DOHH2 (cell line): ENCODE measurements at regions not wholly inside any gene's neighbourhood (a gene's known extent, or its start where the extent isn't known, plus 50 kb on each side); places are given as distances from the start of the nearest gene placed in this dataset.

Experiments used
- H3F3A ChIP-seq: fragments of 200-600 bp; sonication (generic), shearing (Covaris generic); 2 replicates; pipeline ENCODE4 v1.6.0; 2016; ENCODE audit warnings: antibody characterized with exemption, mild to moderate bottlenecking; ENCODE audit not compliant: control insufficient read depth, insufficient read depth
- H3K27ac ChIP-seq: fragments of 200-600 bp; sonication (generic); 2 replicates; pipeline ENCODE4 v1.5.1; 2014; ENCODE audit warnings: low read depth, mild to moderate bottlenecking, low read length, moderate library complexity
- H3K27me3 ChIP-seq: fragments of 200-600 bp; sonication (generic); 2 replicates; pipeline ENCODE4 v1.6.1; 2014; ENCODE audit warnings: mild to moderate bottlenecking, low read length, mixed read lengths; ENCODE audit not compliant: control insufficient read depth
- H3K36me3 ChIP-seq: fragments of 200-600 bp; sonication (generic); 2 replicates; pipeline ENCODE4 v1.6.1; 2014; ENCODE audit warnings: mild to moderate bottlenecking, low read length, moderate library complexity, mixed read lengths; ENCODE audit not compliant: control insufficient read depth
- H3K4me1 ChIP-seq: fragments of 200-600 bp; sonication (generic); 2 replicates; pipeline ENCODE4 v1.6.1; 2014; ENCODE audit warnings: mild to moderate bottlenecking, low read length, mixed read lengths; ENCODE audit not compliant: control insufficient read depth
- H3K4me2 ChIP-seq: fragments of 200-600 bp; sonication (generic); 2 replicates; pipeline ENCODE4 v1.6.0; 2014; ENCODE audit warnings: mild to moderate bottlenecking, low read length, moderate library complexity
- H3K4me3 ChIP-seq: fragments of 200-600 bp; sonication (generic); 2 replicates; pipeline ENCODE4 v1.5.1; 2014; ENCODE audit warnings: mild to moderate bottlenecking, low read length, mixed read lengths
- H3K79me2 ChIP-seq: fragments of 200-600 bp; sonication (generic); 2 replicates; pipeline ENCODE4 v1.6.1; 2014; ENCODE audit warnings: mild to moderate bottlenecking, low read length, mixed read lengths; ENCODE audit not compliant: control insufficient read depth
- H3K9me2 ChIP-seq: fragments of 200-600 bp; sonication (generic); replicated peaks from 2 replicates; pipeline ENCODE4 v1.6.1; 2014; ENCODE audit warnings: mild to moderate bottlenecking, low read length, mixed read lengths; ENCODE audit not compliant: control insufficient read depth
- H3K9me3 ChIP-seq: fragments of 200-600 bp; sonication (generic); 2 replicates; pipeline ENCODE4 v1.6.1; 2014; ENCODE audit warnings: antibody characterized with exemption, low read length, mixed read lengths; ENCODE audit not compliant: control insufficient read depth, insufficient read depth
- H4K20me1 ChIP-seq: fragments of 200-600 bp; sonication (generic); 2 replicates; pipeline ENCODE4 v1.6.0; 2014; ENCODE audit warnings: low read depth, mild to moderate bottlenecking, antibody characterized with exemption, low read length, moderate library complexity; ENCODE audit not compliant: control insufficient read depth, insufficient read depth
- CTCF ChIP-seq: fragments of 200-600 bp; sonication (generic); IDR thresholded peaks from one replicate; pipeline ENCODE4 v1.5.1; 2014; ENCODE audit warnings: antibody characterized with exemption, mild to moderate bottlenecking, low read depth, low read length; ENCODE audit not compliant: poor library complexity, severe bottlenecking
- EZH2phosphoT487 ChIP-seq: fragments of 200-600 bp; sonication (generic); IDR thresholded peaks from 2 replicates; pipeline ENCODE4 v1.6.1; 2017; ENCODE audit warnings: borderline replicate concordance, mild to moderate bottlenecking, antibody characterized with exemption, low read length, moderate library complexity, mixed read lengths

GRCh38 chr3:66803721-66804695 lies 194.1 kb upstream of the KBTBD8 start:
- H3K4me1 ChIP-seq: no peaks in the 10 kb centered on the region
- H3K79me2 ChIP-seq: no peaks in the 10 kb centered on the region
- H3F3A ChIP-seq: no peaks in the 10 kb centered on the region
- no peaks in the 10 kb centered on the region for H4K20me1 ChIP-seq
- no peaks in the 10 kb centered on the region for H3K36me3 ChIP-seq
- no peak overlapping the region for H3K27ac ChIP-seq
- H3K4me2 ChIP-seq: no peak overlapping the region
- H3K4me3 ChIP-seq: no peak overlapping the region
- H3K9me2 ChIP-seq: no peaks in the 10 kb centered on the region
- peaks cover 5% of the 10 kb centered on the region; the same call in 1 of the 2 replicates for H3K27me3 ChIP-seq
- no peak for TF ChIP-seq EZH2phosphoT487
- no peak for TF ChIP-seq CTCF
- H3K9me3 ChIP-seq: no peaks in the 10 kb centered on the region

GRCh38 chr3:66808891-66809594 lies 189.1 kb upstream of the KBTBD8 start:
- no peaks in the 10 kb centered on the region for H3K36me3 ChIP-seq
- no peak overlapping the region for H3K4me3 ChIP-seq
- H3K27ac ChIP-seq: no peak overlapping the region
- H3F3A ChIP-seq: no peaks in the 10 kb centered on the region
- H3K4me2 ChIP-seq: no peak overlapping the region
- H3K79me2 ChIP-seq: no peaks in the 10 kb centered on the region
- peaks cover 1% of the 10 kb centered on the region; the same call in 1 of the 2 replicates for H3K27me3 ChIP-seq
- no peaks in the 10 kb centered on the region for H3K9me3 ChIP-seq
- no peaks in the 10 kb centered on the region for H4K20me1 ChIP-seq
- H3K4me1 ChIP-seq: no peaks in the 10 kb centered on the region
- TF ChIP-seq CTCF (no peak), EZH2phosphoT487 (no peak)
- no peaks in the 10 kb centered on the region for H3K9me2 ChIP-seq

DNA sequence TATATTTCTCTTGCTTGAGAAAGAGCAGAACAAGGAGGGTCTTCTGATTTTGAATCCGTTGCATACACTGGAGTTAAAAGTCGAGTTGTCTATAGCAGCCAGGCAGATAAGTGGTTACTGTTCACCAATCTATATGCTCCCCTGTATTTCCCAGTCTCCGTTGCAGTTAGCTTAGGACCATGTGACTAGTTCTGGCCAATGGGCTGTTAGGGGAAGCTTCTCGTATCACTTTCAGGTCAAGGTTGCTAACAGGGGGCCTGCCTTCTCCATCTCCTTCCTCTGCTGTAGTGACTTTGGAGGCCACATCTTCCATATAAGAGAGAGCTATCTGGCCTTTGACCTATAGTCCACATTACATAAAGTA lies 188.5 kb upstream of the KBTBD8 start:
- no peaks in the 10 kb centered on the region for H3K27me3 ChIP-seq
- H3K9me3 ChIP-seq: no peaks in the 10 kb centered on the region
- H4K20me1 ChIP-seq: no peaks in the 10 kb centered on the region
- H3K4me1 ChIP-seq: no peaks in the 10 kb centered on the region
- H3K36me3 ChIP-seq: no peaks in the 10 kb centered on the region
- no peaks in the 10 kb centered on the region for H3F3A ChIP-seq
- H3K4me3 ChIP-seq: no peak overlapping the region
- no peak overlapping the region for H3K4me2 ChIP-seq
- no peaks in the 10 kb centered on the region for H3K79me2 ChIP-seq
- H3K27ac ChIP-seq: no peak overlapping the region
- TF ChIP-seq EZH2phosphoT487: no peak
- TF ChIP-seq CTCF: no peak
- no peaks in the 10 kb centered on the region for H3K9me2 ChIP-seq
